WERI-Rb-1 (cell line): ENCODE measurements at regions not wholly inside any gene's neighbourhood (a gene's known extent, or its start where the extent isn't known, plus 50 kb on each side); places are given as distances from the start of the nearest gene placed in this dataset.

Experiments used
- DNase-seq: peaks from one replicate; pipeline ENCODE4 v3.0.0-alpha.2; 2020
- H3K27ac ChIP-seq: fragments of 250-450 bp; sonication (Bioruptor Pico); 2 replicates; pipeline ENCODE4 v1.5.1; 2020; ENCODE audit warnings: mild to moderate bottlenecking, moderate library complexity
- H3K27me3 ChIP-seq: fragments of 250-450 bp; sonication (Bioruptor Pico); 2 replicates; pipeline ENCODE4 v1.5.1; 2021; ENCODE audit warnings: mild to moderate bottlenecking, low read depth, moderate library complexity; ENCODE audit not compliant: insufficient read depth, severe bottlenecking
- H3K36me3 ChIP-seq: fragments of 250-450 bp; sonication (Bioruptor Pico); 2 replicates; pipeline ENCODE4 v1.5.1; 2020; ENCODE audit warnings: mild to moderate bottlenecking, moderate library complexity
- H3K4me3 ChIP-seq: 2 replicates; pipeline ENCODE4 v1.5.1; 2011; ENCODE audit warnings: low read depth, mild to moderate bottlenecking, control low read depth, low read length
- H3K9me3 ChIP-seq: fragments of 250-450 bp; sonication (Bioruptor Pico); 2 replicates; pipeline ENCODE4 v1.5.1; 2021; ENCODE audit warnings: mild to moderate bottlenecking, moderate library complexity; ENCODE audit not compliant: severe bottlenecking
- CTCF ChIP-seq: IDR thresholded peaks from 2 replicates; pipeline ENCODE4 v1.5.1; 2011; ENCODE audit warnings: low read depth, mild to moderate bottlenecking, control low read depth, inconsistent platforms, low read length

- TF ChIP-seq CTCF = no peak
- Histone ChIP-seq H3K27ac (no peak overlapping the region), H3K9me3 (peaks cover 9% of the 10 kb centered on the region), H3K36me3 (no peaks in the 10 kb centered on the region), H3K4me3 (no peak overlapping the region), H3K27me3 (no peaks in the 10 kb centered on the region)
- no peak for DNase-seq
Observed at GRCh38 chr3:8237893-8238292, 263.7 kb upstream of the LMCD1 start.

- no peak for TF ChIP-seq CTCF
Observed at GRCh38 chr3:8238432-8238831, 263.2 kb upstream of the LMCD1 start.

GRCh38 chr3:8239095-8239494 is 262.5 kb upstream of the LMCD1 start:
- peaks cover 9% of the 10 kb centered on the region for H3K9me3 ChIP-seq
- DNase-seq = no peak
- no peaks in the 10 kb centered on the region for H3K27me3 ChIP-seq
- TF ChIP-seq CTCF = no peak
- H3K27ac ChIP-seq = no peak overlapping the region
- no peak overlapping the region for H3K4me3 ChIP-seq
- H3K36me3 ChIP-seq = no peaks in the 10 kb centered on the region

More at GRCh38 chr3:8238432-8238831, 263.2 kb upstream of the LMCD1 start:
- H3K9me3 ChIP-seq = peaks cover 9% of the 10 kb centered on the region
- no peaks in the 10 kb centered on the region for H3K27me3 ChIP-seq
- H3K36me3 ChIP-seq = no peaks in the 10 kb centered on the region
- no peak for DNase-seq
- no peak overlapping the region for H3K4me3 ChIP-seq
- no peak overlapping the region for H3K27ac ChIP-seq

GRCh38 chr3:8239718-8240695 is 261.6 kb upstream of the LMCD1 start:
- H3K27ac ChIP-seq = no peak overlapping the region
- peak; percentile 47 for DNase-seq

GRCh38 chr3:8246070-8246469 is 255.6 kb upstream of the LMCD1 start:
- Histone ChIP-seq H3K27ac (no peak overlapping the region), H3K36me3 (no peaks in the 10 kb centered on the region), H3K9me3 (peaks cover 12% of the 10 kb centered on the region), H3K27me3 (no peaks in the 10 kb centered on the region), H3K4me3 (no peak overlapping the region)
- no peak for DNase-seq
- no peak for TF ChIP-seq CTCF

More at GRCh38 chr3:8239718-8240695, 261.6 kb upstream of the LMCD1 start:
- H3K9me3 ChIP-seq = peaks cover 9% of the 10 kb centered on the region
- H3K27me3 ChIP-seq = no peaks in the 10 kb centered on the region
- peak; percentile 76 for TF ChIP-seq CTCF
- H3K36me3 ChIP-seq = no peaks in the 10 kb centered on the region
- H3K4me3 ChIP-seq = no peak overlapping the region

GRCh38 chr3:8253201-8253600 is 248.4 kb upstream of the LMCD1 start:
- H3K36me3 ChIP-seq = no peaks in the 10 kb centered on the region
- no peak overlapping the region for H3K4me3 ChIP-seq
- DNase-seq = no peak
- no peak overlapping the region for H3K27ac ChIP-seq
- H3K27me3 ChIP-seq = no peaks in the 10 kb centered on the region
- peaks cover 9% of the 10 kb centered on the region for H3K9me3 ChIP-seq
- no peak for TF ChIP-seq CTCF
